ENCODE measurements at regions not wholly inside any gene's neighbourhood (a gene's known extent, or its start where the extent isn't known, plus 50 kb on each side); places are given as distances from the start of the nearest gene placed in this dataset.

DNA sequence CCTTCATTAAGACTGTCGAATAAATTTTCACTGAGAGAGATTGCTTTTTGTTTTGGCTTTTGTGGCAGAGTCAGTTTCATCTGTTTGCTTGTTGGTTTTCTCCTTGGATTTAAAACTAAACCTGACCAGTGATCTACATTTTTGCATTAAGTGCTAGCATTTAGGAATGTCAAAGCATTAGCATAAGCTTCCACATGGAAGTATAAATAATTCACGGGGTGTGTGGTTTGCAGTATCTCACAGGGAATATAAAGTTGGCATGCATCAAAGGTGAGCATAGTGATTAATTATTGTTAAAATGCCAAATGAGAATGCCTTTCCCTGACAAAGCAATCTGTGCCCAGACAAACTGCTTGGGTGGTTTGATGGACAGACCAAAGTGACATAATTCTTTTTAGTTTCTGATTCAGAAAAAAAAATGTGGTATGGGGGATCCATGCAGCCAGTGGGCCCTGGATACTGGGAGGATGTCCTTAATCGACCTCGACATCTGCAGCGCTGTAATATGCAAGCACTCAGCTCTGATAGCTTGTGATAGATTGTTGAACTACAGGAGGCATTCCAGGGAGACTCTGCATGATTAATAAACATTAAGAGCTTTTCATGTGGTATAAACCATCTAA is 339.3 kb upstream of the POM121L12 start:
- no peak for DNase-seq (ENCODE audit: low read depth)

DNA sequence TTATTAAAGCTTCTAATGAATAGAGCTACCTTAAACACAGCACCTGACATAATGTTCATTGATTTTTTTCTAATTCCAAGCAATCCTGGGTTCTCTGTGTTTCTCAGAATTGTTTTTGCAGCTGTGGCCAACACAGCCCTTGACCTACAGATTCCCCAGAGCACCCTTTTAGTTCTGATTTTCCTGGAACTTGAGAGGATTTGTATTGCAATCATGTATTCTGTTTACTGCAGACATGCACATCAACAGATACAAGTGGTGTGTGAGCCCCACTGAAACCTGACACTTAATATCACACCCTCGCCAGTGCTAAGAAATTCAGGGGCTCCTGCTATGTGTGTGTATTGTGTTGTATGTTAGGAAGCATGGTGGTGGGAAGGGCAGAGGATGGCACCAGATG is 344.2 kb upstream of the POM121L12 start:
- DNase-seq (ENCODE audit: low read depth), result no peak

DNA sequence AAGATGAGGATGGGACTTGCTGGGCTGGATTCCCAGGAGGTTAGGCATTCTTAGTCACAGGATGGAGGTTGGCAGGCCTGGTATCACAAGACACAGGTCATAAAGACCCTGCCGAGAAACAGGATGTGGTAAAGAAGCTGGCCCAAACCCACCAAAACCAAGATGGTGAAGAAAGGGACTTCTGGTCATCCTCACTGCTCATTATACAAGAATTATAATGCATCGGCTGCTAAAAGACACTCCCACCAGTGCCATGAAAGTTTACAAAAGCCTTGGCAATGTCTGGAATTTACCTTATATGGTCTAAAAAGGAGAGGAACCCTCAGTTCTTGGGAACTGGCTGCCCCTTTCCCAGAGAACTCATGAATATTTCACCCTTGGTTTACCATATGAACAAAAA is 345.5 kb upstream of the POM121L12 start:
- no peak for DNase-seq (ENCODE audit: low read depth)

DNA sequence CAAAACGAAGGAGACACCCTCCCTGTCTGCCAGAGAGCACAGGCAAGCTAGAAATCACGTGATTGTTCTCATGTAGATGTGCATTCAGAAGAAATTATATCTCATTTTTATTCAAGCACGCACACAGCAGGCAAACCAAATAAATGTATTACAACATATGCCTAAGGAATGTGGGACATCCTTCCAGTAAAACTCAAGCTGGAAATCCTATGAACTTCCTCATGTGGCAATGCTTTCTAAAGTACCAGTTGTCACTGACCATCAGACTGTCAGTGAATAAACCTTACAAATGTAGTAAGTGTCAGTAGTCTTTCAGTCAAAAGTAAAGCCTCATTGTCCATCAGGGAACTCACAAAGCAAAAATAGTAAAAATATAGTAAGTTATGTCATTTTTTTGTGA is 350.1 kb upstream of the POM121L12 start:
- no peak for DNase-seq (ENCODE audit: low read depth)

DNA sequence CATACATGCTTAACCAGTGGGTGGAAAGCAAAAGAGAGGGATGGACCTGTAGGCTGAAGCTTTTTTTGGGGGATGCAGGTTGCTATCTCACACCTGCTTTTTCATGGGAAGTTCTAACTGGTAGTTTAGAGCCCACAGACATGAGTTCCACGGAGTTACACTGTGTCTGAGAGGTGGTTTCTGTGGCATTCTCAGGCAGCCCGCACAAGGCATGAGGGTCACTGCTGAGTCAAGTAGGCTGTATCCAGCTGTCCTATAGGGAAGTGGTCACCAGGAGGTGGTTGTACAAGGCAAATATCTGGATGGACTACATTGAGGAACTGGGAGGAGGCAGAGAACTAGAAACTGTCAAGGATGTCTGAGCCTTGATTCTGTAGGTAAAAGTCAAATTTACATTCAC is 351.0 kb upstream of the POM121L12 start:
- DNase-seq (ENCODE audit: low read depth), result no peak

DNA sequence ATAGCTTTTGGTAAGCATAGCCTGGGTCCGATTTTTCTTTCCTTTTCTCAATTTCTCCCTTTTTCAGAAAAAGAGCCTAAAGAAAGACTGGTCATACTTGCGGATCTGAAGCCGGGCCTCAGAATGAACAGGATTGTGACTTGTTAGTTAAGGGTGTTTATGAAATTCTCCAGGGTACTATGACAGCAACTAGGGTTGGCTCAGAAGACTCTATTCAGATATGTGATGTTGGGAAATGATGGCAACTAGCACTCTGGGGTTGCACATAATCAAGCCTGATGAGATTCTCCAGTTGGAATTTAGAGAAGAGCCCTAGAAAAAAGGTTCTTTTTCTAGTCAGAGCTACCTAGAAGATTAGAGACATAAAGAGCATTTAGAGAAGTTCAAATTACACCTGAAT is 352.4 kb upstream of the POM121L12 start:
- no peak for DNase-seq (ENCODE audit: low read depth)

DNA sequence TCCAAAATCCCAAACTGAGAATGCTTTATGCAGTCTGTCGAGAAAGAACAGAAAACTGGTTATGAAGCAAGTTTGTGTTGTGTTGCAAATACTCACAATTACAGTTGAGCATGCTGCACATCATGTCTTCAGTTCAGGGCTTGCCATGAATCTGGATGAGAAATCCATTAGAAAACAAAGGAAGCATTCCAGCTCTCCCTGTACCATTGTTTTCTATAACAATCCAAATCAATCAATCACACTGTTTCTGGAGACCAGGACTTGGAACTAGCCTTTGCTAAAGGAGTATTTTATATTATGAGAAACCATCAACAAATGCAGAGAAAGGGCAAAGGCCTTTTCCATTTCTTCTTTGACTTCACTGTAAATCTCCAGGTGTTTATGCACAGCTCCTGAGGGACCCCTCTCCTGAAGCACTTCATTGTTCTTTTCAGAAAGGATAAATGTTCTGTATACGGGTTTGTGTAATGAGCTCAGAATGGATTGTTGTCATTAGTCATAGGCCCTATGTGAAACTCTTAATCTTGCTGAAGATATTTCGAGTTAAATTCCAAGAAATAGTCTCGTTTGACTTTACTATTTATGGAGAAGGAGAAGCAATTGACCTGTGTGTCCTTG is 364.7 kb upstream of the POM121L12 start:
- no peak for DNase-seq (ENCODE audit: low read depth)

DNA sequence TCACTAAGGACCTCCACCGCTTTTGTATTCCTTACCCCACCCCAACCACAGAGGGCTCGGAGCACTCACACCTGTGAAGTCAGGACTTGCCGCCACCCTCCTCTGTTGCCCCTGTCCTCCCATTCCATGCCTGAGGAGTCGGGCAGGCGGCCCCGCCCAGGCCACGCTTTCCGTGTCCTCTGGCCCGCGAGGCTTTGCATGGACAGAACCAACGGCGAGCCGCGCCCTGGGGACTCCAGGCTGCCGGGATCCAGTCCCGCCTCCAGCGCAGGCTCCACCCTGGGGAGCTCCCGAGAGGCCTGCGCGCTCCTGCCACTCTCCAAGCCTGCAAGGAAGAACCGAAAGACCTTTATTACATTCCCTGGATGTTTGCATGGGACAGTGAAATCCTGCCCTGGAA is 366.4 kb upstream of the POM121L12 start:
- no peak for DNase-seq (ENCODE audit: low read depth)

DNA sequence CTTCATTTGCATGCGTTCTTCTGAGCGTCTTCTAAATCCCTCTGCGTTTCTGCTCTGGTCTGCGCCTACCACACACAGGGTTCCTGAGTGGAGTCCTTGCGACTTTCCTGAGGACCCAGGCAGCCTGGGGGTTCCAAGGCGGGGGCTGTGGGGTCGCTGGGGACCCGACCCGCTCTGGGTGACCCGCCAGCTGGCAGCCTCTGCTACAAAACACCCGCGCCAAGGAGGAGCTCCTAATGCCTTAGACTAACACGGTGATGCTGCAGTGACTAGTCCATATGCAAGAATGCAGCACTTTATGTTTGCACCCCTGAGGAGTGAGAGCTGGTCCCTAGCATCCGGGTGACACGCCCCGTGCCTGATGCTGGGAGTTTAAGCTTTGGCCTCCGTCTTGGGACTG is 367.0 kb upstream of the POM121L12 start:
- DNase-seq (ENCODE audit: low read depth), result no peak

DNA sequence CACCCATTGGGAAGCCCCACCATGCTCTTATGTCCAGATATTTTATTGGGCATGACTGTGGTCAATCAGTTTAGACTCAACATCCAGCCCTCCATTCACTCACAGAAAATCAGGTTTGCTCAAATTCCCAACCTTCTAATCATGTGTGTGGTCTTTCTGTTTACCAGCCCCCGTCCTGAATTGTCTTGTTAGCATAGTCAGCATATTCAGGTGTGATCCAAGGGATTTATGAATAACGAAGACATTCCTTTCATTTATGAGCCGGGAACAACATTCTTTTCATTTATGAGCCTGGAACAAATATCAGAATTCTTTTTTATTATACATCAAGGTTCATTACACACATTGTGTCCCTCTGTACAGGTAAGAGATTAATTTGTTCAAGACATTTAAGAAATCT is 376.3 kb upstream of the POM121L12 start:
- no peak for DNase-seq (ENCODE audit: low read depth)

DNA sequence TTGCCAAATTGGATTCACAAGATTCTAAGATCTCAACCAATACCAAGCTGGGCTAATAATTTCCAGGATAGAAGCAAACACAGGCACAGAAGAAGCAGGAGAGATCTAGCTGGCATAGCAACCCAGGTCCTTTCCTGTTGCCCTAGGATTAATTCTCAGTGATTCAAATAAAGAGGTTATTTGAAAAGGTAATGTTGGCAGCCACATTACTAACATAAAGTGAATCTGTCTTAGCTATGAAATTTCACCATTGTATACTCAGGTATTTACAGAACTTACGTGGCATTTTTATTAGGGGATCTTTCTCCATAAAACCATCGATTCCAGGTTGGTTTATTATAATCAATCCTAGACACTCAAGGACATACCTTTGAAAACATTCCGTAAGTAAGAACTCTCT is 379.3 kb upstream of the POM121L12 start:
- DNase-seq (ENCODE audit: low read depth), result no peak

DNA sequence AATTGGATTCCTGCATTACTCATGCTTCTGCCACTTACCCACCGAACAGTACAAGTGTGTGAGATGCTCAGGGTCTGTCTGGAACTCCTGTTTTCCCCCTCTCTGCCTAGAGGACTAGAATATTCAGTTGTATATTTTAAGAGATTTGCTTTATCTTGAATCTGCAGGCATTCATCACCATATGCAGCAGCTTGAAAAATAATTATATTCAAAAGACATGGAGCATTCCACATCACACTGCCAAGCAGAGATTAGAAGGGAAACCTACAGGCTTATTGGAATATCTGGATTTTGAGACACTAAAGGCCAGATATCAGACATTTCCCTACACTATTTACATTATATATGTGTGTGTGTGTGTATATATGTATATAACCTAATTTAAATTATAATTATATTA is 382.8 kb upstream of the POM121L12 start:
- no peak for DNase-seq (ENCODE audit: low read depth)

DNA sequence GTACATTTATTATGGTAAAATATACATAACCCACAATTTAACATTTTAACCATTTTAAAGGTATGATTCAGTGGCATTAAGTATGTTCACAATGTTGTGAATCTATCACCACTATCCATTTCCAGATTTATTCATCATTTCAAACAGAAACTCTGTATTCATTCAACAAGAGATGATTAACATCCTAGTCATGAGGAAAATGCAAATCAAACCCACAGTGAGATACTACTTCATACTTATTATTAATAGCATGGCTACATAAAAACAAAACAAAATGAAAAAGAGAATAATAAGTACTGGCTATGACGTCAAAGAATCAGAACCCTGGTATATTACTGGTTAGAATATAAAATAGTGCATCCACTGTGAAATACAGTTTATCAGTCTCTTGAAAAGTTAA is 386.6 kb upstream of the POM121L12 start:
- DNase-seq (ENCODE audit: low read depth), result no peak

DNA sequence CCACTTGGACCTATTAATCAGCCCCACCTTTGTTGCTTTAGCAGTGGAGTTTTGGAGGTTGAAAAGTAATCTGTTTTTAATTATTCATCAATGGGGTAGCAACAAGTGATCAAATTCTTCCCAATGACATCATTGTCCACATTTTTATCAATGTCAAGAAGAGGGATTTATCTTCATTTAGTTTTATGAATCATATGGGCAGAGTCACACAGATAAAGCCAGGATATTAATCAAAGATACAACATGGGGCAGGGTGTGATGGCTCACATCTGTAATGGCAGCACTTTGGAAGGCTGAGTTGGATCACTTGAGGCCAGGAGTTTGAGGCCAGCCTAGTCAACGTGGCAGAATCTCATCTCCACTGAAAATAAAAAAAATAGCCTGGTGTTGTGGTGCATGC is 388.4 kb upstream of the POM121L12 start:
- DNase-seq (ENCODE audit: low read depth), result no peak

DNA sequence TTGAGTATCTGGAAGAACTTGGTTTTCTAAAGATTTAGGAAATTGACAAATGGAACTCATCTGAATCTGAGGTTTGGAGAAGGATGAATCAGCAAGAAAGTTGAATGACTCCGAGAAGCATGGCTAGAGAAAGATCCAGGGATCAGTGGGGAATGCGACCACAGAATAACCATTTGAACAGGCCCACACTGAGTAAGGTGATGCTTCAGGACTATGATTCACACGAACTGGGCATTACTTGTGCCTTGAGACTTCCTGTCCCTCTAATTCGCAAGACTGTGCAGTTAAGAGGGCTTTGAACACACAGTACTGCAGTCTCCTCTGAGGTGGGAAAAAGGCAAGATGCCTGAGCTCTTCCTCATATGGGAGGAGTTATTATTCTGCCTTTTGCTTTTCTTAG is 395.5 kb upstream of the POM121L12 start:
- peak; percentile 3 for DNase-seq (ENCODE audit: low read depth)

DNA sequence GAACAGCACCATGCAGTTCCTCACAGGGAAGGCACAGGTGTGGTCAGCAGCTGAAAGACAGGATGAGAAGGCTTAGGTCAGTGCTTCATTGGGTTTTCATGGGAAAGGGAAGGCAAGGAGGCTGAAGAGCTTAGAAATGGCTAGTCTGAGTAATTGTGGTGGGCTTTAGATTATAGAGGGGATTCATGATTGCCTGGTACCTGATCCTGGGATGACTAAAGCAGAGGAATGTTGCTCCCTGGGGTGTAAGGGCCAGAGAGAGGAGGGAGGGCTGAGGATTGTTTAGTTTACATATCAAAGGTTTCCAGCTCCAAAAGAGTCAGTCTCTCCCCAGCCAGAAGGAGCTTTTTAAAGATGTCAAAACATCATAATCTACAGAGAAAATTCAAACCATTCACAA is 396.3 kb upstream of the POM121L12 start:
- DNase-seq (ENCODE audit: low read depth), result no peak

DNA sequence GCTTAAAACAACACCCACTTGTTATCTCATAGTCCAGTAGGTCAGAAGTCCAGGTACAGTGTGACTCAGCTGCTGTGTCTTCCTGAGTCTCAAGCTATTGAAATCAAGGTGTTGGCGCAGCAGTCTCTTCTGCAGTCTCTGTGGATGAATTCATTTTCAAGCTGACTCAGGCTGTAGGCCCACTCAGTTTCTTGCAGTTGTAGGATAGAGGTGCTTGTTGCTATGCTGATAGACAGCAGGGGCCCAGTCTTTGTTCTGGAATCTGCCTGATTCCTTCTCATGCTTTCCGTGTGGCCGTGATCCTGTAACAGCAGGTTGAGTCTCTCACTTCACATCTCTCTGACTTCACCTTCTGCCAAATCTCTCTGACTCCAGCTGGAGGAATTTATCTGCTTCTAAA is 400.4 kb upstream of the POM121L12 start:
- no peak for DNase-seq (ENCODE audit: low read depth)

DNA sequence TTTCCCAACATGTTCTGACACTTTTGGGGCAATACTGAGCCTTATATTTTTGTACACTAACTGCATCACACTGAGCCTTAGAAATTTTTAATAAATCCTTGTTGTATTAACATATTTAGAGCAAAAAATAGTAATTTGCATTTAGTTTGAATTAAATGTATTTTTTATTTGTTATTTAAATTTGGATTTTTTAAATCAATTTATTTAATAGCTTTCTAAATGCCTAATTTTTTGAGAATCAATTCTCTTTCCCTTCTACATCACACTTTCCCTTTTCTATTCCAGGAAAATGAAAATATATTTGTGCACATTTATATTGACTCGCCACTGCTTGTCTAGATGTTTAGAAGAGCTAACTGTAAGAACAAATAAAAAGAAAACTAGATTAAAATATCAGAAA is 414.6 kb upstream of the POM121L12 start:
- no peak for DNase-seq (ENCODE audit: low read depth)

DNA sequence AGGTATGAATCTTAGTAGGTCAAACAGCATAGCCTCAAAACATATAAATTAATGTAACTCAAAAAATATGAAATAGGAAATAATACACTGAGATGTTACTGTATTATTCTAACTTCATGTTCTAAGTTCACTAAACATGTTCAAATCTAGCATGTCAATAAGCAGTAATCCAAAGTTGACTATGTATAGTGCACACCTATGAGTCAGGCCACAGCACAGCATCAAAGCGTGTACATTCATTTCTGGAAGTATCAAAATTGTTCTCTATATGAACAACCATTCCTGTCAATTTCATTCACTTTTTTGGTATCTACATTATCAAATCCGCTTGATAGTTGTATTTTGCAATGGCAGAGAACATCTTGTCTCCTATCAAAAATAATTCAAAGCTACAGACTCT is 418.9 kb upstream of the POM121L12 start:
- DNase-seq (ENCODE audit: low read depth), result no peak

DNA sequence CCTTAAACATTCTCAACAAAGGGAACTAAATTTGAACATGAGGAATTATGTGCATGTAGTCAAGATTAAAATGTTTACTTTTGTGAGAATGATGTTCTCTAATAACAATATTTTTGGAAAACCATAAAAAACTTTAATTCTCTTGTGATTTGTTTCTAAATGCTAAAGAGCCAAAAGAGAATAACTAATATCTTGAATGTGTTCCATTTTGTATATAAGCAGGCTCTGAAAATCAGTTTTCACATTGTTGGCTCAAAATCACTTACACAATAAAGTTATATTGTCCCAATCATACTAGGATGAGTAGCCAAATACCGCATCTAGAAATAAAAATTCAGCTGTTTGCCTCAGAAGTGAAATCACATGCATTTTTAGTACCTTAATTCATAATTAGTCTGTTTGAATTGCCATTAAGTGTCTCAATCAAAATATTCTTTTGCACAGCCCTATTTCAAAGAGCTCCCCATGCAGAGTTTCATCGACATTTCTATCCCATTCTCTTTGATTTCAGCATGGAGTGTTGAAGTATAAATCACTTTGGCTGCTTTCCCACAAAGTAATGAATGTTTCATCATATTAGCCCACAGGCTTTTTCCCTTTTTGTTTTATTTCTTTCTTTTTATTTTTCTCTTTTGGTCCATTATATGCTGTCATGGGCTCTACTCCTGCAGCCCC is 420.3 kb upstream of the POM121L12 start:
- no peak for DNase-seq (ENCODE audit: low read depth)

DNA sequence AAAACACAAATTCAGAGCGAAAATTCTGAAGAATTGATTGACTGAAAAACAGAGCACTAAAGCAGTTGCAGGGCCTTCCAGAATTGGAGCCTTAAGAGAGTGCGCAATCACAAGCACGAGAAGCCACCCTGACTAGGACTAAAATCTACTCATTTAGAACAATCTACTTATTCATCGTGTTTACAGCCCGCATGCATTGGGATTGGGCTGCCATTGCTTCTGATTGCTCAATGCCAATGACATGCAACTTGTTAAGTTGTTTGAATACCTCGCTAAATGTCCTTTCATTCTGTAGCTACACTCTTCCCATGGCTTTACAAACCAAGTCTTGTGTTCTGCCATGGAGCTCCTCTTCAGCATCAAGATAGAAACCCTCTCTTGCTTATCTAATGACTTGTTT is 425.9 kb upstream of the POM121L12 start:
- no peak for DNase-seq (ENCODE audit: low read depth)

DNA sequence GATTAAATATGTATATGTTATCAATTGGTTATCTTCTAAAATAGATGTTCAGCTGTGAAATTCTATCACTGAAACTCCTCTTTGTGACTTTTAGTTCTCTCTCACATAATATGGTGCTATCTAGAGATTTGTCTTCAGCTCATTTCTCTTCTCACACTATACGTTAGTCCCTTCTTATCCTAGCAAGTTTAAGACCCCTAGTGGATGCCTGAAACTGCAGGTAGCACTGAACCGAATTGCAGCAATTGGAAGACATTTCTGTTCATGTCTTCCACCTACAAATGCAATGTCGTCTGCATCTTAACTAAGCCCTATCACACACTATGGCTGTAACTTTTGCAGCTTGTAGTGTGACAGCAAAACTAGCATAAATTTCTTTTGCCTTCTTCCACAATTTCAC is 442.7 kb upstream of the POM121L12 start:
- no peak for DNase-seq (ENCODE audit: low read depth)

DNA sequence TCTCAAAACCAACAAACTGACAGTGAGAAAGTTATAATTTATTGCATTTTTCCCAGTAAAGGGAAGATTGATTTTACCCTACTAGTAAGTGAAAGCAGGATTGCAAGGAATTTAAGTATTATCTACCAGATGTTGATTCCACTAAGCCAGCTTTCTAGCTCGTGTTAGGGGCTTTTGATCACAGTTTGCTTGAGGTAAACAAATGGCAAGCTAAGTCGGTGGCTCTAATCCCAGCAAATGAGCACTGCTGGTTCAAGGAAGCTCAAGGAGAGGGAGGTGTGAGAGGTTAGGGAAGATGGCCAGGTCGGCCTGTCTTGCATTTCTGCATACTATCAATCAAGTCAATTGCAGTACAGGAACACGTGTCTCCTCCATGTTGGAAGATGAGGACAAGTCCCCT is 448.7 kb upstream of the POM121L12 start:
- no peak for DNase-seq (ENCODE audit: low read depth)

DNA sequence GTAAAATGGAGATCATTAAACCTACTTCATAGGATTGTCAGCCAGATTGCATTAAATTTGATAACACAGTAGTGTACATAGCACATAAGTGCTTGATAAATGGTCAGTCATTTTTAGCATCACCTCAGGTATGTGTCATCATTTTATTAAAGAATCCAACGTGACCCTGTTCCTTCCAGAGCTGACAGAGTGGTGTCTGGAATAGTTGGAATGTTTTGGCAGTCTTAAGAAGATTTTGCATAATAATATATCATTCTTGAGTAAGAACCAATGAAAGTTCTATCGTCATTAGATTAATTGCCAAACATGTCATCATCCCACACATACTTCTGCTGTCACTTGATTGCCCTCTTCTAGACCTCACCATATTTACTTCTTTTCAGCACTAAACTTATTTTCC is 451.4 kb upstream of the POM121L12 start:
- no peak for DNase-seq (ENCODE audit: low read depth)
